ENCODE measurements at regions not wholly inside any gene's neighbourhood (a gene's known extent, or its start where the extent isn't known, plus 50 kb on each side); places are given as distances from the start of the nearest gene placed in this dataset.

- CTCF ChIA-PET, result interaction anchor here (0.7 to 2.8 kb wide), 3 partner anchors 9 to 1182 kb away, joined by 3 to 31 read pairs (median 7); no protein-coding TSS in a partner anchor
- intact Hi-C loops (cut with micrococcal nuclease), result loop anchor here (5.0 kb wide), 1 partner anchor 473 kb away; no protein-coding TSS in a partner anchor
- H3K4me3 Mint-ChIP-seq, result no peak overlapping the region
These were observed 152.5 kb upstream of the PLEKHG7 start for GRCh38 chr12:92550254-92550653.

GRCh38 chr12:92549516-92549915 lies 153.3 kb upstream of the PLEKHG7 start:
- Mint-ChIP-seq H3K27ac (no peak overlapping the region), H3K36me3 (peaks cover 1% of the 10 kb centered on the region), H3K9me3 (peaks cover 2% of the 10 kb centered on the region), H3K27me3 (no peaks in the 10 kb centered on the region), H3K4me3 (no peak overlapping the region), H3K4me1 (ENCODE audit: low read depth) (peaks cover 2% of the 10 kb centered on the region)
- ChIA-PET CTCF (interaction anchor here (1.9 to 2.8 kb wide), 2 partner anchors 8 to 45 kb away, joined by 7 to 31 read pairs; no protein-coding TSS in a partner anchor), POLR2A (interaction anchor here (1.6 kb wide), 1 partner anchor 33 kb away, joined by 4 read pairs; no protein-coding TSS in a partner anchor)
- DNase-seq, result no peak
- intact Hi-C loops (cut with micrococcal nuclease), result no loop called here

More at GRCh38 chr12:92550254-92550653, 152.5 kb upstream of the PLEKHG7 start:
- peaks cover 1% of the 10 kb centered on the region for H3K36me3 Mint-ChIP-seq
- peaks cover 10% of the 10 kb centered on the region for H3K4me1 Mint-ChIP-seq (ENCODE audit: low read depth)
- H3K27me3 Mint-ChIP-seq, result no peaks in the 10 kb centered on the region
- H3K9me3 Mint-ChIP-seq, result peaks cover 2% of the 10 kb centered on the region
- no peak overlapping the region for H3K27ac Mint-ChIP-seq
- DNase-seq, result no peak
- POLR2A ChIA-PET, result interaction anchor here (1.6 kb wide), 1 partner anchor 34 kb away, joined by 4 read pairs; no protein-coding TSS in a partner anchor

- no peak overlapping the region for H3K4me3 Mint-ChIP-seq
- H3K9me3 Mint-ChIP-seq, result peaks cover 2% of the 10 kb centered on the region
- no peaks in the 10 kb centered on the region for H3K27me3 Mint-ChIP-seq
- CTCF ChIA-PET, result interaction anchor here (1.8 kb wide), 1 partner anchor 23 kb away, joined by 6 read pairs; no protein-coding TSS in a partner anchor
- POLR2A ChIA-PET, result no interaction called here
- peaks cover 8% of the 10 kb centered on the region for H3K4me1 Mint-ChIP-seq (ENCODE audit: low read depth)
- intact Hi-C loops (cut with micrococcal nuclease), result no loop called here
- no peak overlapping the region for H3K27ac Mint-ChIP-seq
- no peak for DNase-seq
- peaks cover 1% of the 10 kb centered on the region for H3K36me3 Mint-ChIP-seq
These were observed 154.9 kb upstream of the PLEKHG7 start for GRCh38 chr12:92547906-92548305.

- POLR2A ChIA-PET, result no interaction called here
- Mint-ChIP-seq H3K9me3 (peaks cover 2% of the 10 kb centered on the region), H3K4me1 (ENCODE audit: low read depth) (peaks cover 8% of the 10 kb centered on the region), H3K4me3 (no peak overlapping the region), H3K27me3 (no peaks in the 10 kb centered on the region), H3K27ac (no peak overlapping the region), H3K36me3 (peaks cover 1% of the 10 kb centered on the region)
- intact Hi-C loops (cut with micrococcal nuclease), result no loop called here
- CTCF ChIA-PET, result interaction anchor here (1.8 kb wide), 1 partner anchor 23 kb away, joined by 6 read pairs; no protein-coding TSS in a partner anchor
- DNase-seq, result no peak
These were observed 155.4 kb upstream of the PLEKHG7 start for GRCh38 chr12:92547420-92547819.

GRCh38 chr12:92546635-92547348 lies 156.0 kb upstream of the PLEKHG7 start:
- Mint-ChIP-seq H3K9me3 (peaks cover 2% of the 10 kb centered on the region), H3K36me3 (peaks cover 1% of the 10 kb centered on the region), H3K4me3 (no peak overlapping the region), H3K4me1 (ENCODE audit: low read depth) (peaks cover 12% of the 10 kb centered on the region), H3K27me3 (no peaks in the 10 kb centered on the region), H3K27ac (no peak overlapping the region)
- DNase-seq, result no peak
- intact Hi-C loops (cut with micrococcal nuclease), result no loop called here
- POLR2A ChIA-PET, result no interaction called here
- CTCF ChIA-PET, result interaction anchor here (1.8 kb wide), 1 partner anchor 24 kb away, joined by 6 read pairs; no protein-coding TSS in a partner anchor

GRCh38 chr12:92546259-92546634 lies 156.5 kb upstream of the PLEKHG7 start:
- H3K9me3 Mint-ChIP-seq, result peaks cover 2% of the 10 kb centered on the region
- no peak overlapping the region for H3K27ac Mint-ChIP-seq
- ChIA-PET CTCF (no interaction called here), POLR2A (no interaction called here)
- no peaks in the 10 kb centered on the region for H3K27me3 Mint-ChIP-seq
- H3K36me3 Mint-ChIP-seq, result peaks cover 1% of the 10 kb centered on the region
- DNase-seq, result no peak
- H3K4me3 Mint-ChIP-seq, result no peak overlapping the region
- intact Hi-C loops (cut with micrococcal nuclease), result no loop called here
- peaks cover 18% of the 10 kb centered on the region for H3K4me1 Mint-ChIP-seq (ENCODE audit: low read depth)

GRCh38 chr12:92544322-92544721 lies 158.5 kb upstream of the PLEKHG7 start:
- no peaks in the 10 kb centered on the region for H3K27me3 Mint-ChIP-seq
- ChIA-PET CTCF (interaction anchor here (1.2 kb wide), 1 partner anchor 42 kb away, joined by 5 read pairs; no protein-coding TSS in a partner anchor), POLR2A (interaction anchor here (1.4 kb wide), 1 partner anchor 399 kb away, joined by 3 read pairs; the partner anchor contains the start of gene BTG1)
- H3K4me3 Mint-ChIP-seq, result no peak overlapping the region
- H3K9me3 Mint-ChIP-seq, result peaks cover 2% of the 10 kb centered on the region
- intact Hi-C loops (cut with micrococcal nuclease), result no loop called here
- no peak for DNase-seq
- H3K27ac Mint-ChIP-seq, result no peak overlapping the region
- H3K4me1 Mint-ChIP-seq (ENCODE audit: low read depth), result peaks cover 37% of the 10 kb centered on the region
- peaks cover 1% of the 10 kb centered on the region for H3K36me3 Mint-ChIP-seq

GRCh38 chr12:92543840-92544239 lies 158.9 kb upstream of the PLEKHG7 start:
- DNase-seq, result no peak
- no peak overlapping the region for H3K4me3 Mint-ChIP-seq
- H3K27ac Mint-ChIP-seq, result no peak overlapping the region
- ChIA-PET CTCF (interaction anchor here (1.2 kb wide), 1 partner anchor 41 kb away, joined by 5 read pairs; no protein-coding TSS in a partner anchor), POLR2A (no interaction called here)
- H3K4me1 Mint-ChIP-seq (ENCODE audit: low read depth), result peaks cover 42% of the 10 kb centered on the region
- no peaks in the 10 kb centered on the region for H3K27me3 Mint-ChIP-seq
- intact Hi-C loops (cut with micrococcal nuclease), result no loop called here
- no peaks in the 10 kb centered on the region for H3K36me3 Mint-ChIP-seq
- H3K9me3 Mint-ChIP-seq, result no peaks in the 10 kb centered on the region

GRCh38 chr12:92543359-92543758 lies 159.4 kb upstream of the PLEKHG7 start:
- Mint-ChIP-seq H3K27me3 (no peaks in the 10 kb centered on the region), H3K4me1 (ENCODE audit: low read depth) (peaks cover 47% of the 10 kb centered on the region), H3K9me3 (no peaks in the 10 kb centered on the region), H3K27ac (no peak overlapping the region), H3K36me3 (no peaks in the 10 kb centered on the region), H3K4me3 (no peak overlapping the region)
- ChIA-PET POLR2A (no interaction called here), CTCF (interaction anchor here (1.2 kb wide), 1 partner anchor 41 kb away, joined by 5 read pairs; no protein-coding TSS in a partner anchor)
- intact Hi-C loops (cut with micrococcal nuclease), result no loop called here
- no peak for DNase-seq

- intact Hi-C loops (cut with micrococcal nuclease), result no loop called here
- H3K4me1 Mint-ChIP-seq (ENCODE audit: low read depth), result peaks cover 57% of the 10 kb centered on the region
- no peak overlapping the region for H3K27ac Mint-ChIP-seq
- ChIA-PET POLR2A (no interaction called here), CTCF (interaction anchor here (0.6 to 2.5 kb wide), 5 partner anchors 9 to 502 kb away, joined by 3 to 8 read pairs (median 5); no protein-coding TSS in a partner anchor)
- H3K4me3 Mint-ChIP-seq, result no peak overlapping the region
- DNase-seq, result no peak
- H3K36me3 Mint-ChIP-seq, result no peaks in the 10 kb centered on the region
- no peaks in the 10 kb centered on the region for H3K27me3 Mint-ChIP-seq
- no peaks in the 10 kb centered on the region for H3K9me3 Mint-ChIP-seq
These were observed 161.1 kb upstream of the PLEKHG7 start for GRCh38 chr12:92541731-92542130.

- Mint-ChIP-seq H3K4me1 (ENCODE audit: low read depth) (peaks cover 63% of the 10 kb centered on the region), H3K9me3 (no peaks in the 10 kb centered on the region), H3K27me3 (no peaks in the 10 kb centered on the region), H3K4me3 (no peak overlapping the region), H3K27ac (peak overlapping the region; percentile 90), H3K36me3 (no peaks in the 10 kb centered on the region)
- intact Hi-C loops (cut with micrococcal nuclease), result no loop called here
- CTCF ChIA-PET, result interaction anchor here (0.6 to 2.5 kb wide), 6 partner anchors 9 to 879 kb away, joined by 3 to 8 read pairs (median 5); no protein-coding TSS in a partner anchor
- DNase-seq, result no peak
- POLR2A ChIA-PET, result interaction anchor here (0.9 to 1.4 kb wide), 3 partner anchors 11 to 137 kb away, joined by 3 read pairs; no protein-coding TSS in a partner anchor
These were observed 161.9 kb upstream of the PLEKHG7 start for GRCh38 chr12:92540782-92541423.

All from activated CD4-positive, alpha-beta memory T cell treated with anti-CD3 and anti-CD28 coated beads for 36 hours (primary cell).